ENCODE measurements at regions not wholly inside any gene's neighbourhood (a gene's known extent, or its start where the extent isn't known, plus 50 kb on each side); places are given as distances from the start of the nearest gene placed in this dataset.
A peak's percentile ranks its signal among the peaks of the same experiment; 100 is the strongest.

GRCh38 chr7:47647181-47647917 is 65.4 kb upstream of the TNS3 start:
- no peak for TF ChIP-seq CTCF (IDR thresholded peaks at IDR 0.05)
- TF ChIP-seq POLR2A (IDR thresholded peaks at IDR 0.05): no peak
- H3K27ac ChIP-seq: peak overlapping the region in 1 of 4 donors; percentile 16
- H3K27me3 ChIP-seq: peaks cover 0 to under 1% (median 0%) of the 10 kb centered on the region in 4 donors
- WGBS, 2 donors: 62 to 73% methylated on average over 9 of the region's 9 CpGs
- H3K9me3 ChIP-seq: peaks cover 0 to 8% (median 0%) of the 10 kb centered on the region in 3 donors
- intact Hi-C loops (cut with DNase I): no loop called here
- DNase-seq: no peak
- no peaks in the 10 kb centered on the region for H3K36me3 ChIP-seq
- no peak overlapping the region for H3K4me3 ChIP-seq
- peaks cover 0 to under 1% (median 0%) of the 10 kb centered on the region in 3 donors for H3K4me1 ChIP-seq

- no peaks in the 10 kb centered on the region for H3K36me3 ChIP-seq
- no peak overlapping the region for H3K27ac ChIP-seq
- intact Hi-C loops (cut with DNase I): no loop called here
- peaks cover 0 to 8% (median 0%) of the 10 kb centered on the region in 3 donors for H3K9me3 ChIP-seq
- H3K4me3 ChIP-seq: no peak overlapping the region
- H3K4me1 ChIP-seq: peaks cover 4 to 34% (median 16%) of the 10 kb centered on the region in 3 donors
- TF ChIP-seq CTCF (IDR thresholded peaks at IDR 0.05) (no peak), POLR2A (IDR thresholded peaks at IDR 0.05) (no peak)
- peaks cover 0 to 3% (median 0%) of the 10 kb centered on the region in 4 donors for H3K27me3 ChIP-seq
- no peak for DNase-seq
- 62 to 100% methylated on average over 1 to 4 of the region's 4 CpGs for WGBS, 2 donors
Observed at GRCh38 chr7:47643716-47644400, 61.9 kb upstream of the TNS3 start.

GRCh38 chr7:47640265-47640664 is 58.4 kb upstream of the TNS3 start:
- no peak for DNase-seq
- Histone ChIP-seq H3K4me3 (no peak overlapping the region), H3K4me1 (peaks cover 8 to 70% (median 39%) of the 10 kb centered on the region in 3 donors), H3K36me3 (no peaks in the 10 kb centered on the region), H3K9me3 (peaks cover 0 to 8% (median 0%) of the 10 kb centered on the region in 3 donors), H3K27ac (peak overlapping the region in 2 of 4 donors; percentile 6 to 60), H3K27me3 (peaks cover 0 to 3% (median 0%) of the 10 kb centered on the region in 4 donors)
- intact Hi-C loops (cut with DNase I): no loop called here
- no peak for TF ChIP-seq POLR2A (IDR thresholded peaks at IDR 0.05)
- TF ChIP-seq CTCF (IDR thresholded peaks at IDR 0.05): no peak
- 66% methylated on average over 5 to 6 of the region's 8 CpGs for WGBS, 2 donors

- Histone ChIP-seq H3K36me3 (no peaks in the 10 kb centered on the region), H3K9me3 (peaks cover 0 to 8% (median 0%) of the 10 kb centered on the region in 3 donors), H3K27ac (peak overlapping the region; percentile 5 to 60 (median 12)), H3K4me3 (no peak overlapping the region), H3K27me3 (peaks cover 0 to 3% (median 0%) of the 10 kb centered on the region in 4 donors), H3K4me1 (peaks cover 13 to 77% (median 46%) of the 10 kb centered on the region in 3 donors)
- no peak for DNase-seq
- 78 to 79% methylated on average over 3 of the region's 3 CpGs for WGBS, 2 donors
- no peak for TF ChIP-seq POLR2A (IDR thresholded peaks at IDR 0.05)
- TF ChIP-seq CTCF (IDR thresholded peaks at IDR 0.05): no peak
- intact Hi-C loops (cut with DNase I): no loop called here
Observed at GRCh38 chr7:47639495-47640110, 57.7 kb upstream of the TNS3 start.
